ENCODE measurements at regions not wholly inside any gene's neighbourhood (a gene's known extent, or its start where the extent isn't known, plus 50 kb on each side); places are given as distances from the start of the nearest gene placed in this dataset.

DNA sequence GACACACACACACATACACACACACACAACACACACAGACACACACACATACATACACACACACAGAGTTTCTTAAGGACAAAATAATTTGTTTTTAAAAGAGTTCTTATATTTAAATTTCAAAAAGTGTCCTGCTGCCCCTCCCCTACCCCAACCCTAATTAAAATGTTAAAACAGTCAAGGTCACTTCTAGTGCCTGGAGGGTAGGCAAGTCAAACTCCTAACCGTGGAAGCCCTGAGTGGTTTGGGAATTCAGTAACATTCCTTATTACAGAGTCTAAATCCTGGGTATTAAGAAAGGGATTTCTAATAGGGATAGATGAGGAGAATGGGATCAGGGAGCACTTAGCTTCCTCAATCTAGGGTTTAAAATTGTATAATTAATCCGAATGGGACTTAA is 403.6 kb upstream of the NFIA start:
- no peak overlapping the region for H4K91ac ChIP-seq (ENCODE audit: insufficient read length, low read depth, low read length)
- no peaks in the 10 kb centered on the region for H3K27me3 Mint-ChIP-seq (ENCODE audit: low read depth)
- no peaks in the 10 kb centered on the region for H4K20me1 ChIP-seq (ENCODE audit: control insufficient read depth, insufficient read depth, insufficient read length)
- no peak overlapping the region for H2BK120ac ChIP-seq (ENCODE audit: low read depth, low read length, poor library complexity, severe bottlenecking)
- H3K9me3 ChIP-seq (ENCODE audit: control insufficient read depth, low read depth, low read length), result no peaks in the 10 kb centered on the region
- H2BK20ac ChIP-seq (ENCODE audit: low read depth, low read length, poor library complexity, severe bottlenecking), result no peak overlapping the region
- H3K4me2 ChIP-seq (ENCODE audit: insufficient read depth, insufficient read length, low read length), result no peak overlapping the region
- TF ChIP-seq CTCF (conservative IDR thresholded peaks at IDR 0.05), result no peak
- no peak overlapping the region for H3K9ac ChIP-seq (ENCODE audit: extremely low read depth, insufficient read length, low read length)
- H3K79me2 ChIP-seq (ENCODE audit: insufficient read depth, low read length), result no peaks in the 10 kb centered on the region
- no peak overlapping the region for H2BK5ac ChIP-seq (ENCODE audit: insufficient read length, low read length)
- peaks cover 2% of the 10 kb centered on the region; the same call in 1 of the 2 replicates for H3K4me1 ChIP-seq (ENCODE audit: insufficient read depth, low read length)
- no peak overlapping the region for H2BK15ac ChIP-seq (ENCODE audit: low read depth, low read length)
- no peak overlapping the region for H3T11ph ChIP-seq (ENCODE audit: low read length)
- no peak overlapping the region for H3K18ac ChIP-seq (ENCODE audit: insufficient read length, low read depth, low read length)
- no peak overlapping the region for H4K8ac ChIP-seq (replicated peaks; ENCODE audit: insufficient read length, low read depth, low read length)
- H3K27ac Mint-ChIP-seq, result peak overlapping the region in 2 of 3 experiments; percentile 1 to 32; a peak in 4 of 7 replicates
- no CpG with 5 or more reads among the region's 2 CpGs for WGBS (ENCODE audit: extremely low coverage, insufficient read length, low lambda C conversion rate)
- H3K14ac ChIP-seq (ENCODE audit: insufficient read depth, low read length), result no peak overlapping the region
- H3K4ac ChIP-seq (ENCODE audit: low read depth, low read length), result no peak overlapping the region
- peaks cover 19 to 21% of the 10 kb centered on the region in 2 experiments for H3K4me1 Mint-ChIP-seq
- no peaks in the 10 kb centered on the region for H3K9me3 Mint-ChIP-seq
- no peak overlapping the region for H4K5ac ChIP-seq (ENCODE audit: insufficient read length, low read depth, low read length)
- H2AFZ ChIP-seq (ENCODE audit: low read length), result no peak overlapping the region
- H3K23ac ChIP-seq (ENCODE audit: insufficient read length, low read depth, low read length), result no peak overlapping the region
- no peak overlapping the region for H2BK12ac ChIP-seq (ENCODE audit: insufficient read length, low read depth, low read length)
- no peak overlapping the region for H3K27ac ChIP-seq (ENCODE audit: insufficient read length, low read depth, low read length)
- no peaks in the 10 kb centered on the region for H3K23me2 ChIP-seq (ENCODE audit: insufficient read length, low read depth, low read length, poor library complexity, severe bottlenecking)
- H3K4me3 Mint-ChIP-seq, result no peak overlapping the region
- H3K56ac ChIP-seq (ENCODE audit: insufficient read length, low read depth, low read length), result no peak overlapping the region
- no peak overlapping the region for H2AK5ac ChIP-seq (ENCODE audit: insufficient read length, low read length)
- no peaks in the 10 kb centered on the region for H3K79me1 ChIP-seq (ENCODE audit: insufficient read depth, low read depth, low read length, poor library complexity, severe bottlenecking)
- no peaks in the 10 kb centered on the region for H3K27me3 ChIP-seq (ENCODE audit: insufficient read depth, low read length)
- H3K36me3 Mint-ChIP-seq (ENCODE audit: insufficient read depth in 1 of 3, low read depth in 3 of 3), result no peaks in the 10 kb centered on the region
- no peak for DNase-seq
